GM04503 (cell line): ENCODE measurements at regions not wholly inside any gene's neighbourhood (a gene's known extent, or its start where the extent isn't known, plus 50 kb on each side); places are given as distances from the start of the nearest gene placed in this dataset.

Source experiments
- DNase-seq: peaks from one replicate; pipeline ENCODE4 v3.0.0-alpha.2; 2012; ENCODE audit warnings: low read depth

DNA sequence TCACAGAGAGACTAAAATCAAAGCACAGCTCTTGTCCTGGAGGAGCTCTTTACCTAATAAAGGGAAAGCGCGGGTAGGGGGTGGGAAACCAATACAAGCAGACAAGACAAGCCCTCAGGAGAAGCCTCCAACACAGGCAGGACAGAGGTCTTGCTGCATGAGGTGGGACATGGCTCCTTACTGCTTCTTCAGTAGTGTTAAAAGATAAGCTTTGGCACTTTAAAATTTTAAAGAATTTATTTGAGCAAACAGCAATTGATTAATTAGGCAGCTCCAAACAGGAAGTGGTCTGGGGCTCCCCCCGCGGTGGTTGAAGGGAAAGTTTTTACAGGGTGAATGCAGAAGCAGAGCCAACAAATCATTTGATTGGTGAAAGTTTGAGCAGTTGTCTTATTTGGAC, 50.3 kb upstream of the MACC1 start:
- DNase-seq = no peak

DNA sequence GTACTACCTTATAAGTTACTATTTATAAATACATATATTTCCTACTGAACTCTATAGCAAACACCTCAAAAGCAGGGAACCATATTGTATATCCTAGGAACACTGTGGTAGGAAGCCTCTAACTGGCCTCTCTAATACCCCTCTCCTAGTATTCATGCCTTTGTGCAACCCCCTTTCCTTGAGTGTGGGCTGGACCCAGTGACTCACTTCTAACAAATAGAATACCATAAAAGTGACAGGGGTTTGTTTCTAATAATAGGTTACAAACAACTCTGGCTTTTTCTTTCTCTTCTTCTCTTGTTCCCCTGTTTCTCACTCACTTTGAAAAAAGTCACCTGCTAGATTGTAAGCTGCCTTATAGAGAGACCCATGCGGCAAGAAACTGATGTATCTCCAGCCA, 51.6 kb upstream of the MACC1 start:
- no peak for DNase-seq

DNA sequence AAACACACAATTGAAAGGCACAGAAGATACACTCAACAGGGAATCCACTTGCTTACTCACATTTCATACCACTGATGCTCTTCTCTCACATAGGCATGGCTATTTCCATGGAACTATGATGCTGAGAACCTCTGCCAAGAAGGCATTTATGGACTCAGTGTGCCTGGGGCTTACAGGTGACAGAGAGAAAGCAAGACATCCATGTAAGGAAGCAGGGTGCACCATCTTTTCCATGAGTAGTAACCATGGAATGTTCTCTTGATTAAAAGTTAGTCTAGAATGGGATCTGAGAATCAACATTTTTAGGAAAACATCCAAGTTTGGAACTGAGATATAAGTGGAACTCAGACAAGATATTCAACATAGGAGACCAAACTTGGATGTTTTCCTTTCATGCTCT, 52.5 kb upstream of the MACC1 start:
- no peak for DNase-seq

DNA sequence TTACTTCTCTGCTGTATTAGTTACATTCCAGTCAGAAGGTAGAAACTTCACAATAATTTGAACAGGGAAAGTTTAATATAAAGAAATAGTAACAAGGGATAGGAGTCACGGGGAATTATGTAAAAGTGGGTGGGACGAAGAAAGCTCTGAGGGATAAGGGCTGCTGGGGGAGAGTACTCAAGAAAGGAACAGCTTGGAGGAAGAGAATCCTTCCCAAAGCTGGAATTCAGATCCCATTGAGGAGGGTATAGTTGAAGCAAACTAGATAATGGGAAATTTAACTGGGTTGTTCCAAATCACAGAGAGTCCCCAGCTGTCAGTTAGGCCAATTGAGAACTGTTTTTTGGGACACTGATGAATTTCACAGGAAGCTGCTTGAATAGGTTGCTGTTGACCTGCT, 53.2 kb upstream of the MACC1 start:
- DNase-seq = no peak

DNA sequence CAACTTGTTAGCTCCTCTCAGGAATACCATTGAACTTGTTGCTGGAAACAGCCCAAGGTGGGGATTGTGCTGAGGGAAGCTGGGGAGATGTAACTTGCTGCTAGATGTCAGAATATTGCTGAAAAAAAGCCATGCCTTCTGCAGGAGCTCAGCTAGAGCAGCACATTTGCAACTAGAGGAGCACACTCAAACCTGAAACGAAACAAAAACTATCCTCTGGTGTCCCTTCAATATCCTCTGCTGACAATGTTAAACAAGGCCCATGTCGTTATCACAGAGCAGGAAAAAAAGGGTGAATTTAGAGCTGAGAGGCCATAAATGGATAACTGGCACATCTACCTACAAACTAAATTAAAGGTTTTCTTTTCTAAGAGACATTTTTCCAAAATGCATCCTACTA, 53.7 kb upstream of the MACC1 start:
- DNase-seq = no peak

DNA sequence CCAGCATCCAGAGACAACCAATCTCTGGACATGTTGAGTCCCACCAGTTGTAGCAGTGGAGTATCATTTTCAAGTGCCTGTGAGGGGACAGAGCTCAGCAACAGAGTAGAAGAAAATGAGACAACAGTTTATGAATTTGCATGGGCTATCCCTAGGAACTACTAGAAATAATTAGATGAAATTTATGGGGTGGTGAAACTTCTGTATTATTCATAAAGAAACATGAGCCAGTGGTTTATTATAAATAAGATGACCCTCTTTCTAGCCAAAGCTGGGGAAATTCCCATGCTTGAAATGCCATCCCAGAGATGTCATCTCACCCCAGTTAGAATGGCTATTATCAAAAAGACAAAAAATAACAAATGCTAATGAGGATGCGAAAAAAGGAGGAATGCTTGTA, 55.1 kb upstream of the ITGB8 start:
- DNase-seq = peak; percentile 59

DNA sequence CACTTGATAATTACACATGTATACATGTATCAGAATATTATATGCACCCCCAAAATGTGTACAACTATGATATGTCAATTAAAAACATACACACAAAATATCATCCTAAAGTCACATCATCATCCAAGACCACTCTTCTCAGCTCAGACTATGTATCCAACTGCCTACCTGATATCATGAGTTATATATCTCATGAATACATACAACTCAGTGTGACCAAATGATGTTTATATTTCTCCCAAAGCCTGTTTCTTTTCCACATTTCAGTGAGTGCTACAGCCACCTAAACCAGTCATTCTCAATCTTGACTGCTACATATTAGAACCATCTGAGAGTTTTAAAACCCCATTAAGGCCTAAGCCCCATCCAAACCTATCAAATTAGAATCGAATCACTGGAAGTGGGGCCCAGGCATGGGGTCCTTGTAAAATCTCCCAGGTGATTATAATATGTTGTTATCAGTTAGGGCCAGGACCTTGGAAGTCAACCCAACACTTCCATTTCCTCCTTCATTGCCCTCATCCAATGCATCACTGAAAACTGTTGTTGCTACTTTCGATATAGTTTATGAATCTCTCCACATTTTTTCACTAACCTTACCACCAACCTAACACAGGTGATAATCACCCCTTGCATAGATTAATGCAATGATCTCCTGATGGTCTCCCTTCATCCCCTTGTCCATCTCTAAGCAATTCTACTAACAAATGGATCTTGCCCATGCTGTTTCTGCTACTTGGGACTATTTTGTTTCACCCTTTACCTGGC, 53.8 kb upstream of the ITGB8 start:
- no peak for DNase-seq

DNA sequence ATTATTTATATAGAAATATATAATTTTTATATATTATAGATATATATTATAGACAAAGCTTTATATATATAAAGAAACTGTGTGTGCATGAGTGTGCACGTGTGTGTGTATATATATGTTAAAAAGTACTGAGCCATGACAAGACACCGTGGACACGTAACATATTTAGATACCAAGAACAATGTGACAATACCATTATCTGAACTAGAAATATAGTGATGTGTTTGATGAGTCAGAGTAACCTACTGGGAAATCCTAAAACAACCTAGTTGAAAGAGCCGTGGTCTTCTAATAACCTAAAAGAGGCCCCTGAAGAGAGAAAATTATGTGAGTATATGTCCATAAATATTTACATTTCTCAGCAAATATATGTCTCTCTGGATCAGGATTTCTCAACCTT, 50.7 kb upstream of the ITGB8 start:
- DNase-seq = no peak

DNA sequence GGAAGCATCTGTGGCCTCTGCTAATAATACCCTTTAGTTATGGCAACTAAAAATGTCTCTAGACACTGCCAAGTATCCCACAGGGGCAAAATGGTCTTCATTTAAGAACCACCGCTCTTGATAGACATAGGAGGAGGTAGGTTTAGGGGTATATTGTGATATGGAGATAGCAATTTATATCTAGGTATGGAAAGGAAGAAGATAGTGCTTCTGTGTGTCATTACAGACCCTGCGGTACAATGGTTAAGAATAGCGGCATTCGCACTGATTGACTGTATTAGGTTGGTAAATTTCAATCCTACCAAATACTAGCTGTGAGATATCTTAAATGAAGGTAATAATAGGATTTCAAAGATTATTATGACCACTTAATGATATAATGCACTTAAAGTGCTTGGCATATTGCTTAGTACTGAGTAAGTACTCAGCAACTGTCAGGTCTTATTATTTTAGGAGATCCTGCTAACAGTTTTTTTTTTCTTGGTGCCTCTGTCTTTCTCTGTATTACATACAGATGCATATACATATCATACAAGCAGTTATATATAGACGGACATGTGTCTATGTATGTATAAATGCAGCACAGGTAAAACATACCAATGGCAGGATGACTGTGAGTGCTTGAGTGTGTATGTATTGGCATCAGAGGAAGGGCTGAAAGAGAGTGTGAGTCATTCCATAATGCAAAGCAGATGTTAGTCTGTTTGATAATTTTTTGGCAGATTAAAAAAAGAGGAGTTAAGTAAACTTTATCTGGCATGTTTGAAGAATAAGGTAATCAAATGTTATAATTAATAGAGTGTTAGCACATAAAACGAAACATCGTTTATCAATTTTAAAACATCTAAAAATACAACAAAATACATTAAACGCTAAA, 50.0 kb upstream of the ITGB8 start:
- DNase-seq = peak; percentile 49
